22Rv1 (cell line): ENCODE measurements at regions not wholly inside any gene's neighbourhood (a gene's known extent, or its start where the extent isn't known, plus 50 kb on each side); places are given as distances from the start of the nearest gene placed in this dataset.

Source experiments
- CTCF ChIP-seq: fragments of 450-650 bp; IDR thresholded peaks from 2 replicates; pipeline ENCODE4 v1.5.1; 2017; ENCODE audit warnings: mild to moderate bottlenecking
- ZFX ChIP-seq: fragments of 450-650 bp; IDR thresholded peaks from 2 replicates; pipeline ENCODE4 v1.6.1; 2017; ENCODE audit warnings: antibody characterized with exemption, borderline replicate concordance

- TF ChIP-seq CTCF (no peak), ZFX (no peak)
These were observed 818.9 kb upstream of the LCORL start for GRCh38 chr4:18840481-18840880.
